Cardiac fibroblast (primary cell): ENCODE measurements at regions not wholly inside any gene's neighbourhood (a gene's known extent, or its start where the extent isn't known, plus 50 kb on each side); places are given as distances from the start of the nearest gene placed in this dataset.

Experiments
- DNase-seq, 2 donors: peaks; one replicate each; pipeline versions ENCODE4 v3.0.0 to v3.0.0-alpha.2; 2010; ENCODE audit warnings: low read depth in 2 of 2
- H3K4me3 ChIP-seq, 2 donors: replicated peaks in 1 of 2; 1 replicate in 1 of 2; 2 replicates in 1 of 2; pipeline ENCODE4 v1.5.1; 2011; ENCODE audit warnings: low read depth in 2 of 2, low read length in 2 of 2, mild to moderate bottlenecking in 2 of 2, moderate library complexity in 1 of 2
- TF ChIP-seq, protein P1 (sequence below): IDR thresholded peaks from one replicate; pipeline ENCODE4 v1.5.1; 2011; ENCODE audit warnings: low read depth, mild to moderate bottlenecking, low read length, inconsistent platforms

DNA sequence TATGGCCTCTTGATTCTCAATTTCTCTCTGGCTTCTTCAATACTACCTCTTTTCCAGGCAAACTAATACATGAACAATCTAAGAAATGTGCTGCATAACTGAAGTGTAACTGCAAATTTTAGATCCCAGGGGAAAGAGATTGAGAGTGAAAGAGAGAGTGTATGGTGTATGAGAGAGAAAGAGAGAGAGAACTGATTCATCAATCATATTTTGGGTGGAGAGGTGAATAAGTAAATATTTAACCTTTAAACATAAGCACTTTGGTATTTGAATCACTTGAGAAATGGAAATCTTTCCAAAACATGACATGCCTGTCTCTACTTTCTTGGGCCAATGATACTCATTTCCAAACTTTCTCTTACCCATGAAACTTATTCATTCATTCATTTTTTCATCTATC, 147.2 kb upstream of the DIPK2B start:
- TF ChIP-seq, protein P1, sequence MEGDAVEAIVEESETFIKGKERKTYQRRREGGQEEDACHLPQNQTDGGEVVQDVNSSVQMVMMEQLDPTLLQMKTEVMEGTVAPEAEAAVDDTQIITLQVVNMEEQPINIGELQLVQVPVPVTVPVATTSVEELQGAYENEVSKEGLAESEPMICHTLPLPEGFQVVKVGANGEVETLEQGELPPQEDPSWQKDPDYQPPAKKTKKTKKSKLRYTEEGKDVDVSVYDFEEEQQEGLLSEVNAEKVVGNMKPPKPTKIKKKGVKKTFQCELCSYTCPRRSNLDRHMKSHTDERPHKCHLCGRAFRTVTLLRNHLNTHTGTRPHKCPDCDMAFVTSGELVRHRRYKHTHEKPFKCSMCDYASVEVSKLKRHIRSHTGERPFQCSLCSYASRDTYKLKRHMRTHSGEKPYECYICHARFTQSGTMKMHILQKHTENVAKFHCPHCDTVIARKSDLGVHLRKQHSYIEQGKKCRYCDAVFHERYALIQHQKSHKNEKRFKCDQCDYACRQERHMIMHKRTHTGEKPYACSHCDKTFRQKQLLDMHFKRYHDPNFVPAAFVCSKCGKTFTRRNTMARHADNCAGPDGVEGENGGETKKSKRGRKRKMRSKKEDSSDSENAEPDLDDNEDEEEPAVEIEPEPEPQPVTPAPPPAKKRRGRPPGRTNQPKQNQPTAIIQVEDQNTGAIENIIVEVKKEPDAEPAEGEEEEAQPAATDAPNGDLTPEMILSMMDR, result no peak
- H3K4me3 ChIP-seq, result no peak overlapping the region
- DNase-seq, result peak in 1 of 2 donors; percentile 76

DNA sequence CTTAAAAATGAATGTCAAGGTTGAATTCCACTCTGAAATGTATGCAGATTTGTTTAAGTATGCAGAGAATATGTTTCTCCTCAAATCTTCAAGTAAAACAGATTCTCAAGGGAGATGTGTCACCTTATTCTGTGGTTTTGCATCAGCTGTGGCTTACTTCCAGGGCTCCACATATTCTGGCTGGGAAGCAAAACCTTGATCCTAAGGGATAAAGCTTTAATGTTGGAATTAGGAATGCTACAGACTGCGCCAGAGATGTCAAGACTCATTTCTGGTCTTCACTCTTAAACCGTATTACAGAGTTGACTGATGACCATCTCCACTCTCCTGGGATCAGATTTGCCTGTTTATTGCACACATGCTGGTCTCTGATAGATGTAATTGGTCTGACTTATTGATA, 143.9 kb upstream of the DIPK2B start:
- DNase-seq, result peak; percentile 63 to 65
- TF ChIP-seq, protein P1, result no peak
- no peak overlapping the region for H3K4me3 ChIP-seq

DNA sequence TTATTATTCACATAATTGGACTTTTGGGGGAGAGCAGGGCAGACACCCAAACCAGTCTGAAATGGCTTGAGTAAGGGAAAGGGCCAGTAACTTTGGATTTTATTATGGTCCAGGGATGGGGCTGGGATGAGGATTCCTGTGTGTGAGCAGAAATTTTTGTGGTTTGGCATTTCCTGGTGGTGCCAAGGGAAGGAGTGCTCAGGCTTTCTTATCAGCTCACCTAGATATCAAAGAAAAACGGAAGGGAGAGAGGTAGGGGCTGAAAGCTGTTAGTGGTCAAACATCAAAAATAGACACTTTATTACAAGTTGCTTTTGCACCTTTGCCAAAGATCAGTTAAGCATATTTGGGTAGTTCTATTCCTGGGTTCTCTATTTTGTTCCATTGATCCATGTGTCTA, 128.5 kb upstream of the DIPK2B start:
- TF ChIP-seq, protein P1, result no peak
- H3K4me3 ChIP-seq, result no peak overlapping the region
- DNase-seq, result no peak

DNA sequence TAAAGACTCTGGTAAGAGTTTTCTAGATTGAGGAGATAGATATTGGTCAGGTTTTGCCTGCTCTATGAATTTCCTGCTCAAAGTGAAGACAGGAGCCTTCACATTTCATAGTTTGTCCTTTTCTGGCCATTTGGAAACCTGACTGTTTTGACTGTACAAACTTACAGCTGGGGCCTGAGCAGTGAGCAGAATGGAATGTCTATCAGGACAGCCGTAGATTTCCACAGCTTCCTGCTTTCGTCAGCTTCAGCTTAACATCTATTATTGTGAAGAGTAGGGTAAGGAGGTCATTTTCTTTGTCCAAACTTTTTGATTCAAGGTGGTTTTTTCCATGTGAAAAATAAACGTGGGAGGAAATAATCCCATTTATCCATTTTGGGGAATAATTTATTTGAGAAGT, 124.3 kb upstream of the DIPK2B start:
- TF ChIP-seq, protein P1, result no peak
- H3K4me3 ChIP-seq, result no peak overlapping the region
- DNase-seq, result peak; percentile 50 to 73

DNA sequence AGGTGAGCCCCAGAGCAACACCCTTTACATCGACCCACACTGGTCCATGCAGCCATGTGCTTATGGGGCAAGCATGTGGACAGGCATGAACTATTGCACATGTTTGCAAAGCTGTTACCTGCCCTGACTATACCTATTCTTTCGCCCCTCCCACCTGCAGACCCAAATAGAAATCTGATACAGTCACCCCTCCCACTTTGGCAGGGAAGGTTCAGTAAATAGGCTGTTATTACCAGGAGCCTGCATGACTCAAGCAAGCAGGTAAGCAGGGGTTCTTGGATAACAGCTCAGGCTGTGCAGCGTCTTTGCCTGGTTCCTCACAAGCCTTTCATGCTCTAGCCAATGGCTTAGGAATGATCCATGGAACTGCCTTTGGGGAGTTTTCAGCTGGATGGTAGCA, 122.7 kb upstream of the DIPK2B start:
- H3K4me3 ChIP-seq, result no peak overlapping the region
- DNase-seq, result no peak
- TF ChIP-seq, protein P1, result no peak

DNA sequence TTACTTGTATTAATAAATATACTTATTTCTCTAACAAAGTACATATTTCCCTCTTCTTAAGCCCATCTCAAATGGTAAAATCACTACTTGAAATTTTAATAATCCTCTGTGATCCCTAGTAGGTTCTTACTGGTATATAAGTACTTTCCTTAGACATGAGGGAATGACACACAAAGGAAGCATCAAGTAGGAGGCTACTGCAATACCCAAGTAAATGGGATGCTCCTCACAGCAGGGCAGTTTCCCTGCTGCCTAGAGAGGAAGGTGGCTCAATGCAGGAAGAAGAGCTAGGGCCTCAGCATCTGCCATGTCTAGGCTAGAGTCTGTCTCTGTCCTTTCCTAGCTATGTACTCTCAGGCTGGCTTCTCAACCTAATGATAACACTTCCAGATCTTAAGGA, 122.1 kb upstream of the DIPK2B start:
- H3K4me3 ChIP-seq, result no peak overlapping the region
- peak; percentile 17 to 55 for DNase-seq

DNA sequence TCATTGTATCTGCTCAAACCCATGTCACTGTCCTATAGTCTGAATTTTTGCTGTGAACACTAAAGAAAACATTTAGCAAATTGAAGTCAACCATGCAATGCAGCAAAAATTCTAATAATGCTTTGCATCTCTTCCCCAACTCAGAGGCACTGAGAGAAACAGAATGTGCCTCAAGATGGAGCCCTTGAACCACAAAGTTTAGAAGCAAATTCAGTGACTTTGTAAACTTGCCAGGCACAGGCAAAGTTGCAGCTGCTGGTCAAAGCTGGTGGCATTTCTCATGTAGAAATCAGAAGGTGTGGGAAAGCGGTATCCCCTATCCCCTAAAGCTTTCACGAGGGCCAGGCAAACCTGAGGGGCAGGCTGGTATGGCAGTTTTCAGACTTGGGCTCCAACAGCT, 121.7 kb upstream of the DIPK2B start:
- no peak overlapping the region for H3K4me3 ChIP-seq
- DNase-seq, result peak; percentile 83 to 87
- TF ChIP-seq, protein P1, result peak; percentile 43

More for the DNA sequence above, 122.1 kb upstream of the DIPK2B start:
- TF ChIP-seq, protein P1, result no peak
